Right ventricle myocardium superior (tissue), 1 donor: ENCODE measurements at regions not wholly inside any gene's neighbourhood (a gene's known extent, or its start where the extent isn't known, plus 50 kb on each side); places are given as distances from the start of the nearest gene placed in this dataset.
"Not testable (repeated sequence)": the region's sequence is repeated elsewhere in the genome, so short reads cannot be mapped to it uniquely, and the experiment has no call there.

Source experiments
- ATAC-seq: fragments of 200-7000 bp; cut with Tn5 transposase; one replicate; pipeline ENCODE4 v1.9.1; 2020; ENCODE audit warnings: mild to moderate bottlenecking; ENCODE audit not compliant: poor library complexity
- DNase-seq: peaks from one replicate; pipeline ENCODE4 v3.0.0-alpha.2; 2020
- intact Hi-C: fragments of 100-400 bp; cut with DNase I; formaldehyde crosslinking; loops from one replicate; pipeline ENCODE4 v1.11.2; 2022
- donor health status: DM: no; HTN: yes; CAD: no; lungs with severe emphysema.

GRCh38 chr22:10526079-10526478 is 5001.9 kb upstream of the OR11H1 start:
- DNase-seq, intact Hi-C loops, ATAC-seq: not testable (repeated sequence)

- ATAC-seq, intact Hi-C loops, DNase-seq: not testable (repeated sequence)
Measured at GRCh38 chr22:10531141-10531540, 4996.9 kb upstream of the OR11H1 start.

- intact Hi-C loops, ATAC-seq, DNase-seq: not testable (repeated sequence)
Measured at GRCh38 chr22:10572531-10572930, 4955.5 kb upstream of the OR11H1 start.

GRCh38 chr22:10601071-10601470 is 4926.9 kb upstream of the OR11H1 start:
- DNase-seq, intact Hi-C loops, ATAC-seq: not testable (repeated sequence)

GRCh38 chr22:10631961-10632360 is 4896.0 kb upstream of the OR11H1 start:
- DNase-seq, intact Hi-C loops, ATAC-seq: not testable (repeated sequence)

GRCh38 chr22:10635341-10635740 is 4892.7 kb upstream of the OR11H1 start:
- ATAC-seq, DNase-seq, intact Hi-C loops: not testable (repeated sequence)

GRCh38 chr22:10662818-10663217 is 4865.2 kb upstream of the OR11H1 start:
- intact Hi-C loops, DNase-seq, ATAC-seq: not testable (repeated sequence)

- DNase-seq, ATAC-seq, intact Hi-C loops: not testable (repeated sequence)
Measured at GRCh38 chr22:10673065-10673464, 4854.9 kb upstream of the OR11H1 start.

GRCh38 chr22:10678720-10679119 is 4849.3 kb upstream of the OR11H1 start:
- ATAC-seq, intact Hi-C loops: not testable (repeated sequence)

GRCh38 chr22:10685436-10685835 is 4842.6 kb upstream of the OR11H1 start:
- ATAC-seq, DNase-seq, intact Hi-C loops: not testable (repeated sequence)

More at GRCh38 chr22:10678720-10679119, 4849.3 kb upstream of the OR11H1 start:
- not testable (repeated sequence) for DNase-seq

- intact Hi-C loops, ATAC-seq: not testable (repeated sequence)
- peak; percentile 72 for DNase-seq
Measured at GRCh38 chr22:10687256-10687655, 4840.7 kb upstream of the OR11H1 start.

GRCh38 chr22:10698836-10699235 is 4829.2 kb upstream of the OR11H1 start:
- DNase-seq, ATAC-seq, intact Hi-C loops: not testable (repeated sequence)

GRCh38 chr22:10699301-10700097 is 4828.5 kb upstream of the OR11H1 start:
- DNase-seq, ATAC-seq, intact Hi-C loops: not testable (repeated sequence)

- intact Hi-C loops, ATAC-seq, DNase-seq: not testable (repeated sequence)
Measured at GRCh38 chr22:10708175-10708574, 4819.8 kb upstream of the OR11H1 start.

- intact Hi-C loops, ATAC-seq: not testable (repeated sequence)
- peak; percentile 22 for DNase-seq
Measured at GRCh38 chr22:10710923-10711322, 4817.1 kb upstream of the OR11H1 start.

- ATAC-seq, result peak; percentile 18
- DNase-seq, intact Hi-C loops: not testable (repeated sequence)
Measured at GRCh38 chr22:10722804-10723203, 4805.2 kb upstream of the OR11H1 start.

- ATAC-seq, DNase-seq, intact Hi-C loops: not testable (repeated sequence)
Measured at GRCh38 chr22:10723966-10724365, 4804.0 kb upstream of the OR11H1 start.

- intact Hi-C loops, result no loop called here
Measured at GRCh38 chr22:10727393-10727792, 4800.6 kb upstream of the OR11H1 start.

GRCh38 chr22:10729979-10730378 is 4798.0 kb upstream of the OR11H1 start:
- intact Hi-C loops, DNase-seq, ATAC-seq: not testable (repeated sequence)

More at GRCh38 chr22:10727393-10727792, 4800.6 kb upstream of the OR11H1 start:
- DNase-seq (no peak), ATAC-seq (no peak)

- DNase-seq, ATAC-seq, intact Hi-C loops: not testable (repeated sequence)
Measured at GRCh38 chr22:10730706-10731105, 4797.3 kb upstream of the OR11H1 start.
